Gastrocnemius medialis (tissue), 4 donors: ENCODE measurements at regions not wholly inside any gene's neighbourhood (a gene's known extent, or its start where the extent isn't known, plus 50 kb on each side); places are given as distances from the start of the nearest gene placed in this dataset.
"Not testable (repeated sequence)": the region's sequence is repeated elsewhere in the genome, so short reads cannot be mapped to it uniquely, and the experiment has no call there.

Experiments
- ATAC-seq, 2 donors: fragments of 150-250 bp; one replicate each; pipeline ENCODE4 v1.9.1; 2016
- DNase-seq, 2 donors: peaks; one replicate each; pipeline ENCODE4 v3.0.0-alpha.2; 2019
- H3K27ac ChIP-seq, 4 donors: fragments of 200-600 bp; sonication (generic); 1 replicate in 1 of 4; 2 replicates in 3 of 4; pipeline ENCODE4 v1.5.1; 2016 to 2018; ENCODE audit warnings: mild to moderate bottlenecking in 2 of 4, moderate library complexity in 1 of 4
- H3K27me3 ChIP-seq, 3 donors: fragments of 200-600 bp; sonication (generic) in 2 of 3; 1 replicate in 1 of 3; 2 replicates in 2 of 3; pipeline versions ENCODE4 v1.5.1 to v1.6.0; 2016 to 2019; ENCODE audit warnings: mild to moderate bottlenecking in 1 of 3, moderate library complexity in 1 of 3
- H3K36me3 ChIP-seq, 2 donors: fragments of 200-600 bp; sonication (generic) in 1 of 2; one replicate each; pipeline ENCODE4 v1.5.1; 2017 to 2018
- H3K4me1 ChIP-seq, 2 donors: fragments of 200-600 bp; sonication (generic) in 1 of 2; one replicate each; pipeline ENCODE4 v1.5.1; 2016 to 2017; ENCODE audit warnings: mild to moderate bottlenecking in 2 of 2
- H3K4me3 ChIP-seq, 4 donors: fragments of 200-600 bp; sonication (generic) in 3 of 4; 1 replicate in 1 of 4; 2 replicates in 3 of 4; pipeline ENCODE4 v1.5.1; 2016 to 2019; ENCODE audit warnings: mild to moderate bottlenecking in 2 of 4
- H3K9me3 ChIP-seq, 3 donors: fragments of 200-600 bp; sonication (generic) in 2 of 3; 1 replicate in 1 of 3; 2 replicates in 2 of 3; pipeline ENCODE4 v1.5.1; 2016 to 2019
- CTCF ChIP-seq, 5 experiments: fragments of 450-650 bp in 3 of 5; fragments of 200-600 bp in 2 of 5; sonication (generic) in 2 of 5; IDR thresholded peaks in 4 of 5; conservative IDR thresholded peaks in 1 of 5; 1 replicate in 4 of 5; 2 replicates in 1 of 5; pipeline ENCODE4 v1.5.1; 2016 to 2019; ENCODE audit warnings: antibody characterized with exemption in 5 of 5, mild to moderate bottlenecking in 3 of 5, moderate library complexity in 3 of 5
- POLR2A ChIP-seq, 2 donors: fragments of 450-650 bp; IDR thresholded peaks; one replicate each; pipeline ENCODE4 v1.6.1; 2017; ENCODE audit warnings: antibody characterized with exemption in 2 of 2, mild to moderate bottlenecking in 2 of 2, moderate library complexity in 2 of 2
- in situ Hi-C, 4 donors: fragments of 200-750 bp; cut with MboI; loops; one replicate each; pipeline versions ENCODE4 v1.15.0 to v1.8.0; 2017; ENCODE audit warnings: low sequenced_read_pairs in 4 of 4
- intact Hi-C: fragments of 100-400 bp; cut with DNase I; formaldehyde crosslinking; loops from one replicate; pipeline ENCODE4 v1.15.1; 2023; ENCODE audit warnings: low total_unique reads

GRCh38 chr15:53129121-53129904, 339.2 kb upstream of the ONECUT1 start:
- Histone ChIP-seq H3K4me1 (no peaks in the 10 kb centered on the region), H3K4me3 (no peak overlapping the region), H3K36me3 (no peaks in the 10 kb centered on the region), H3K9me3 (no peaks in the 10 kb centered on the region), H3K27ac (no peak overlapping the region), H3K27me3 (no peaks in the 10 kb centered on the region)
- in situ Hi-C loops: no loop called here
- ATAC-seq (no peak), DNase-seq (no peak)
- TF ChIP-seq CTCF (IDR thresholded peaks at IDR 0.05 in 4 of 5, conservative IDR thresholded peaks at IDR 0.05 in 1 of 5) (no peak), POLR2A (IDR thresholded peaks at IDR 0.05) (no peak)
- intact Hi-C loops: no loop called here

GRCh38 chr15:53128652-53129051, 338.5 kb upstream of the ONECUT1 start:
- in situ Hi-C loops (no loop called here), intact Hi-C loops (no loop called here)
- Histone ChIP-seq H3K4me1 (no peaks in the 10 kb centered on the region), H3K27ac (no peak overlapping the region), H3K36me3 (no peaks in the 10 kb centered on the region), H3K4me3 (no peak overlapping the region), H3K27me3 (no peaks in the 10 kb centered on the region), H3K9me3 (no peaks in the 10 kb centered on the region)
- TF ChIP-seq CTCF (IDR thresholded peaks at IDR 0.05 in 4 of 5, conservative IDR thresholded peaks at IDR 0.05 in 1 of 5): no peak
- TF ChIP-seq POLR2A (IDR thresholded peaks at IDR 0.05): no peak
- no peak for DNase-seq
- no peak for ATAC-seq

GRCh38 chr15:53126144-53126543, 336.0 kb upstream of the ONECUT1 start:
- H3K4me3 ChIP-seq: no peak overlapping the region
- H3K36me3 ChIP-seq: no peaks in the 10 kb centered on the region
- DNase-seq (no peak), ATAC-seq (no peak)
- H3K9me3 ChIP-seq: no peaks in the 10 kb centered on the region
- H3K4me1 ChIP-seq: no peaks in the 10 kb centered on the region
- in situ Hi-C loops: no loop called here
- H3K27ac ChIP-seq: no peak overlapping the region
- no peaks in the 10 kb centered on the region for H3K27me3 ChIP-seq
- TF ChIP-seq CTCF (IDR thresholded peaks at IDR 0.05 in 4 of 5, conservative IDR thresholded peaks at IDR 0.05 in 1 of 5) (no peak), POLR2A (IDR thresholded peaks at IDR 0.05) (no peak)
- intact Hi-C loops: no loop called here

- no peak for DNase-seq
- Histone ChIP-seq H3K27me3 (no peaks in the 10 kb centered on the region), H3K9me3 (no peaks in the 10 kb centered on the region), H3K4me1 (no peaks in the 10 kb centered on the region), H3K4me3 (no peak overlapping the region), H3K27ac (no peak overlapping the region), H3K36me3 (no peaks in the 10 kb centered on the region)
- no peak for ATAC-seq
- in situ Hi-C loops: loop anchor here in 1 of 4 donors (25.0 kb wide), 1 partner anchor 89 kb away; no protein-coding TSS in a partner anchor
- no peak for TF ChIP-seq CTCF (IDR thresholded peaks at IDR 0.05 in 4 of 5, conservative IDR thresholded peaks at IDR 0.05 in 1 of 5)
- TF ChIP-seq POLR2A (IDR thresholded peaks at IDR 0.05): no peak
- intact Hi-C loops: no loop called here
Observed at GRCh38 chr15:53122818-53123217, 332.7 kb upstream of the ONECUT1 start.

- intact Hi-C loops, DNase-seq, H3K27ac ChIP-seq, H3K4me3 ChIP-seq, H3K4me1 ChIP-seq, H3K27me3 ChIP-seq, H3K9me3 ChIP-seq, ATAC-seq, H3K36me3 ChIP-seq: not testable (repeated sequence)
- in situ Hi-C loops: loop anchor here in 1 of 4 donors (25.0 kb wide), 1 partner anchor 95 kb away; no protein-coding TSS in a partner anchor
Observed at GRCh38 chr15:53116915-53117314, 326.8 kb upstream of the ONECUT1 start.
